ENCODE measurements at regions not wholly inside any gene's neighbourhood (a gene's known extent, or its start where the extent isn't known, plus 50 kb on each side); places are given as distances from the start of the nearest gene placed in this dataset.

- Histone ChIP-seq H4K20me1 (ENCODE audit: insufficient read depth) (no peaks in the 10 kb centered on the region), H3K27ac (ENCODE audit: low read depth, low read length) (no peak overlapping the region), H3K4me2 (ENCODE audit: low read length) (no peak overlapping the region), H3K36me3 (ENCODE audit: control insufficient read depth in 1 of 2, insufficient read depth in 2 of 2, low read length in 2 of 2) (no peaks in the 10 kb centered on the region), H3K4me3 (replicated peaks in 1 of 2; ENCODE audit: low read depth in 1 of 2, low read length in 2 of 2) (no peak overlapping the region), H3K9me3 (ENCODE audit: control insufficient read depth in 1 of 2, insufficient read depth in 1 of 2, low read depth in 1 of 2, low read length in 2 of 2) (no peaks in the 10 kb centered on the region), H2AFZ (ENCODE audit: low read depth, low read length, poor library complexity, severe bottlenecking) (no peak overlapping the region), H3K9ac (ENCODE audit: low read length) (no peak overlapping the region), H3K27me3 (ENCODE audit: insufficient read depth, low read length) (peaks cover 51% of the 10 kb centered on the region), H3K79me2 (ENCODE audit: insufficient read depth, low read length) (no peaks in the 10 kb centered on the region), H3K4me1 (ENCODE audit: control insufficient read depth in 1 of 2, insufficient read depth in 2 of 2, low read length in 2 of 2) (no peaks in the 10 kb centered on the region), H3K9me2 (ENCODE audit: insufficient read depth) (no peaks in the 10 kb centered on the region)
- intact Hi-C loops (cut with micrococcal nuclease): loop anchor here (10.0 kb wide), 1 partner anchor 346 kb away; no protein-coding TSS in a partner anchor
- CTCF ChIA-PET: no interaction called here
- no TSS peak for BruUV-seq (replicated peaks)
- POLR2A ChIA-PET: no interaction called here
- ATAC-seq (no peak), DNase-seq (ENCODE audit: low read depth, low spot score) (no peak)
- RAD21 ChIA-PET (ENCODE audit: low non-redundant PET in 1 of 2, low total read pairs in 2 of 2, uncharacterized antibody in 2 of 2, unreplicated experiment in 2 of 2): no interaction called here
- TF ChIP-seq ZBTB33 (IDR thresholded peaks at IDR 0.05; ENCODE audit: extremely low read depth, insufficient replicate concordance, low read length): no peak
- TF ChIP-seq POLR2AphosphoS5 (IDR thresholded peaks at IDR 0.05; ENCODE audit: low read depth, low read length): no peak
- no peak for TF ChIP-seq MAX (IDR thresholded peaks at IDR 0.05)
- no peak for TF ChIP-seq JUND (IDR thresholded peaks at IDR 0.05)
- no peak for TF ChIP-seq ELF1 (IDR thresholded peaks at IDR 0.05; ENCODE audit: borderline replicate concordance, low read depth)
- TF ChIP-seq ZNF274 (IDR thresholded peaks at IDR 0.05; ENCODE audit: low read depth, low read length): no peak
- TF ChIP-seq EZH2phosphoT487 (IDR thresholded peaks at IDR 0.05; ENCODE audit: borderline replicate concordance): no peak
- no peak for TF ChIP-seq CBX3 (IDR thresholded peaks at IDR 0.05; ENCODE audit: low read depth)
- no peak for TF ChIP-seq EZH2 (IDR thresholded peaks at IDR 0.05)
- no peak for TF ChIP-seq FOSL1 (IDR thresholded peaks at IDR 0.05; ENCODE audit: low read depth)
- no peak for TF ChIP-seq CTCF (IDR thresholded peaks at IDR 0.05 in 2 of 3, conservative IDR thresholded peaks at IDR 0.05 in 1 of 3; ENCODE audit: borderline replicate concordance in 1 of 3, insufficient read depth in 1 of 3, low read depth in 2 of 3, low read length in 2 of 3)
- TF ChIP-seq REST (IDR thresholded peaks at IDR 0.05; ENCODE audit: low read depth): no peak
- no peak for TF ChIP-seq ZFX (IDR thresholded peaks at IDR 0.05)
Measured at GRCh38 chr5:2020730-2021129, 138.0 kb upstream of the IRX4 start.

Data from HCT116 (cell line).